Endothelial cell of umbilical vein (primary cell): ENCODE measurements at regions not wholly inside any gene's neighbourhood (a gene's known extent, or its start where the extent isn't known, plus 50 kb on each side); places are given as distances from the start of the nearest gene placed in this dataset.

Experiments
- BruUV-seq: library from RNA; stranded (reverse); fragments of 400-500 nt; replicated peaks from 2 replicates; lab custom pipeline; 2021; lab: Mats Ljungman, UMichigan
- CTCF ChIA-PET: fragments of 300-600, 350-600 bp; sonication (Branson Sonifier 250); formaldehyde crosslinking; loops from one replicate; lab custom pipeline; 2021; ENCODE audit warnings: antibody characterized with exemption, inconsistent platforms; lab: Charles Lee
- POLR2A ChIA-PET: fragments of 300-600, 350-600 bp; sonication (Branson Sonifier 250); formaldehyde crosslinking; loops from one replicate; lab custom pipeline; 2021; ENCODE audit warnings: antibody characterized with exemption, inconsistent platforms; lab: Charles Lee
- DNase-seq: peaks from one replicate; pipeline ENCODE4 v3.0.0-alpha.2; 2011; ENCODE audit warnings: low read depth, low spot score
- FAIRE-seq: peaks from 2 replicates; lab custom pipeline; 2011; peaks lifted over from hg19 to GRCh38; lab: Jason Lieb, UNC
- H2AFZ ChIP-seq: 2 replicates; pipeline ENCODE4 v1.6.0; 2012; ENCODE audit warnings: low read depth, low read length, control low read depth, inconsistent platforms
- H3K27ac ChIP-seq: 2 replicates; pipeline ENCODE4 v1.5.1; 2011; ENCODE audit warnings: low read depth, mild to moderate bottlenecking, control low read depth, low read length, moderate library complexity; ENCODE audit not compliant: insufficient read depth
- H3K27me3 ChIP-seq, 2 experiments: 2 replicates each; pipeline versions ENCODE4 v1.6.0 to v1.6.1; 2011; ENCODE audit warnings: low read length in 2 of 2, mixed read lengths in 1 of 2; ENCODE audit not compliant: control insufficient read depth in 2 of 2, insufficient read depth in 2 of 2
- H3K36me3 ChIP-seq, 2 experiments: 2 replicates in 1 of 2; 3 replicates in 1 of 2; pipeline ENCODE4 v1.5.1; 2011; ENCODE audit warnings: low read length in 2 of 2, mild to moderate bottlenecking in 1 of 2, moderate library complexity in 1 of 2; ENCODE audit not compliant: control insufficient read depth in 2 of 2, insufficient read depth in 2 of 2; ENCODE audit errors: extremely low read depth in 1 of 2
- H3K4me1 ChIP-seq: 3 replicates; pipeline ENCODE4 v1.5.1; 2011; ENCODE audit warnings: mild to moderate bottlenecking, low read length; ENCODE audit not compliant: control insufficient read depth, insufficient read depth; ENCODE audit errors: extremely low read depth
- H3K4me2 ChIP-seq: 2 replicates; pipeline ENCODE4 v1.6.1; 2011; ENCODE audit warnings: low read length, control low read depth, mixed read lengths; ENCODE audit not compliant: insufficient read depth
- H3K4me3 ChIP-seq, 3 experiments: fragments of 200-600 bp in 1 of 3; sonication (generic), shearing (Covaris generic) in 1 of 3; replicated peaks in 1 of 3; 2 replicates each; pipeline ENCODE4 v1.5.1; 2011 to 2016; ENCODE audit warnings: control low read depth in 3 of 3, low read length in 3 of 3, mild to moderate bottlenecking in 2 of 3, inconsistent platforms in 1 of 3, low read depth in 1 of 3, moderate library complexity in 1 of 3; ENCODE audit not compliant: insufficient read depth in 1 of 3
- H3K79me2 ChIP-seq: 2 replicates; pipeline ENCODE4 v1.6.0; 2012; ENCODE audit warnings: low read length, inconsistent platforms; ENCODE audit not compliant: control insufficient read depth, insufficient read depth
- H3K9ac ChIP-seq: replicated peaks from 2 replicates; pipeline ENCODE3; 2011; ENCODE audit warnings: low read length, control low read depth; ENCODE audit not compliant: insufficient read depth; ENCODE audit errors: extremely low read depth
- H3K9me1 ChIP-seq: replicated peaks from 3 replicates; pipeline ENCODE4 v1.6.0; 2011; ENCODE audit warnings: mild to moderate bottlenecking, low read length; ENCODE audit not compliant: control insufficient read depth, insufficient read depth; ENCODE audit errors: extremely low read depth
- H3K9me3 ChIP-seq: replicated peaks from 2 replicates; pipeline ENCODE4 v1.5.1; 2012; ENCODE audit warnings: low read length, inconsistent platforms; ENCODE audit not compliant: control insufficient read depth, insufficient read depth
- H4K20me1 ChIP-seq: replicated peaks from 2 replicates; pipeline ENCODE3; 2011; ENCODE audit warnings: mild to moderate bottlenecking, low read length; ENCODE audit not compliant: control insufficient read depth, insufficient read depth; ENCODE audit errors: extremely low read depth
- EZH2 ChIP-seq: IDR thresholded peaks from 2 replicates; pipeline ENCODE4 v1.6.1; 2012; ENCODE audit warnings: borderline replicate concordance, low read depth, mild to moderate bottlenecking, moderate library complexity, low read length, inconsistent platforms; ENCODE audit not compliant: severe bottlenecking
- FOS ChIP-seq: IDR thresholded peaks from 2 replicates; pipeline ENCODE4 v1.6.1; 2011; ENCODE audit warnings: mild to moderate bottlenecking, low read length, moderate library complexity, borderline replicate concordance; ENCODE audit not compliant: insufficient read depth
- GATA2 ChIP-seq: IDR thresholded peaks from 2 replicates; pipeline ENCODE4 v1.7.0; 2011; ENCODE audit warnings: low read depth, mild to moderate bottlenecking, moderate library complexity, mixed read lengths, low read length; ENCODE audit not compliant: insufficient read length, insufficient read depth
- JUN ChIP-seq: IDR thresholded peaks from 2 replicates; pipeline ENCODE4 v1.6.1; 2011; ENCODE audit warnings: borderline replicate concordance, low read depth; ENCODE audit not compliant: insufficient read length, insufficient read depth
- MAX ChIP-seq: IDR thresholded peaks from 2 replicates; pipeline ENCODE4 v1.6.1; 2011; ENCODE audit not compliant: insufficient read depth, insufficient read length
- MYC ChIP-seq: IDR thresholded peaks from one replicate; pipeline ENCODE4 v1.6.1; 2011; ENCODE audit warnings: mild to moderate bottlenecking, low read depth, low read length
- POLR2A ChIP-seq: IDR thresholded peaks from 2 replicates; pipeline ENCODE4 v1.6.1; 2012; ENCODE audit warnings: low read depth, mild to moderate bottlenecking, control low read depth, low read length
- POLR2AphosphoS5 ChIP-seq: IDR thresholded peaks from 2 replicates; pipeline ENCODE4 v1.6.1; 2012; ENCODE audit warnings: low read depth, mild to moderate bottlenecking, control low read depth, low read length, moderate library complexity; ENCODE audit not compliant: insufficient read depth
- dilution Hi-C: fragments of 300-500 bp; cut with MboI; formaldehyde crosslinking; loops from one replicate; pipeline ENCODE4 v1.15.0; 2019; ENCODE audit warnings: low sequenced_read_pairs; ENCODE audit not compliant: extremely low pct_ligation_motif_present
- intact Hi-C: fragments of 100-400 bp; cut with micrococcal nuclease; formaldehyde crosslinking; loops from one replicate; pipeline ENCODE4 v1.10.0; 2022
- TF ChIP-seq, protein P1 (sequence below), 2 donors: IDR thresholded peaks; 1 replicate in 1 of 2; 2 replicates in 1 of 2; pipeline ENCODE4 v1.5.1; 2011; ENCODE audit warnings: low read length in 2 of 2, mild to moderate bottlenecking in 2 of 2, moderate library complexity in 2 of 2, control low read depth in 1 of 2, inconsistent platforms in 1 of 2, low read depth in 1 of 2; ENCODE audit not compliant: insufficient read depth in 1 of 2; ENCODE audit errors: extremely low read depth in 1 of 2

GRCh38 chr4:175559526-175559925 is 252.5 kb downstream of the GPM6A start:
- CTCF ChIA-PET: no interaction called here

More at GRCh38 chr4:175559526-175559925, 252.5 kb downstream of the GPM6A start:
- no peaks in the 10 kb centered on the region for H3K27me3 ChIP-seq
- H3K4me1 ChIP-seq: no peaks in the 10 kb centered on the region
- DNase-seq: no peak
- no peak for FAIRE-seq
- no peaks in the 10 kb centered on the region for H3K9me1 ChIP-seq
- dilution Hi-C loops (no loop called here), intact Hi-C loops (no loop called here)
- no peak for TF ChIP-seq POLR2A
- TF ChIP-seq MAX: no peak
- TF ChIP-seq, protein P1, sequence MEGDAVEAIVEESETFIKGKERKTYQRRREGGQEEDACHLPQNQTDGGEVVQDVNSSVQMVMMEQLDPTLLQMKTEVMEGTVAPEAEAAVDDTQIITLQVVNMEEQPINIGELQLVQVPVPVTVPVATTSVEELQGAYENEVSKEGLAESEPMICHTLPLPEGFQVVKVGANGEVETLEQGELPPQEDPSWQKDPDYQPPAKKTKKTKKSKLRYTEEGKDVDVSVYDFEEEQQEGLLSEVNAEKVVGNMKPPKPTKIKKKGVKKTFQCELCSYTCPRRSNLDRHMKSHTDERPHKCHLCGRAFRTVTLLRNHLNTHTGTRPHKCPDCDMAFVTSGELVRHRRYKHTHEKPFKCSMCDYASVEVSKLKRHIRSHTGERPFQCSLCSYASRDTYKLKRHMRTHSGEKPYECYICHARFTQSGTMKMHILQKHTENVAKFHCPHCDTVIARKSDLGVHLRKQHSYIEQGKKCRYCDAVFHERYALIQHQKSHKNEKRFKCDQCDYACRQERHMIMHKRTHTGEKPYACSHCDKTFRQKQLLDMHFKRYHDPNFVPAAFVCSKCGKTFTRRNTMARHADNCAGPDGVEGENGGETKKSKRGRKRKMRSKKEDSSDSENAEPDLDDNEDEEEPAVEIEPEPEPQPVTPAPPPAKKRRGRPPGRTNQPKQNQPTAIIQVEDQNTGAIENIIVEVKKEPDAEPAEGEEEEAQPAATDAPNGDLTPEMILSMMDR (IDR thresholded peaks at IDR 0.05; ENCODE audit: extremely low read depth in 1 of 2, insufficient read depth in 1 of 2, low read depth in 1 of 2, low read length in 2 of 2): no peak
- TF ChIP-seq FOS: no peak
- TF ChIP-seq JUN: no peak
- no peak for TF ChIP-seq GATA2
- no peak for TF ChIP-seq MYC
- TF ChIP-seq EZH2: no peak
- no peak for TF ChIP-seq POLR2AphosphoS5
- no peaks in the 10 kb centered on the region for H3K36me3 ChIP-seq
- no peak overlapping the region for H3K9ac ChIP-seq
- H3K79me2 ChIP-seq: no peaks in the 10 kb centered on the region
- H3K9me3 ChIP-seq: no peaks in the 10 kb centered on the region
- no peak overlapping the region for H3K4me3 ChIP-seq
- POLR2A ChIA-PET: no interaction called here
- BruUV-seq: no TSS peak
- H4K20me1 ChIP-seq: no peaks in the 10 kb centered on the region
- no peak overlapping the region for H3K4me2 ChIP-seq
- no peak overlapping the region for H2AFZ ChIP-seq
- H3K27ac ChIP-seq: no peak overlapping the region
